ENCODE measurements at regions not wholly inside any gene's neighbourhood (a gene's known extent, or its start where the extent isn't known, plus 50 kb on each side); places are given as distances from the start of the nearest gene placed in this dataset.

DNA sequence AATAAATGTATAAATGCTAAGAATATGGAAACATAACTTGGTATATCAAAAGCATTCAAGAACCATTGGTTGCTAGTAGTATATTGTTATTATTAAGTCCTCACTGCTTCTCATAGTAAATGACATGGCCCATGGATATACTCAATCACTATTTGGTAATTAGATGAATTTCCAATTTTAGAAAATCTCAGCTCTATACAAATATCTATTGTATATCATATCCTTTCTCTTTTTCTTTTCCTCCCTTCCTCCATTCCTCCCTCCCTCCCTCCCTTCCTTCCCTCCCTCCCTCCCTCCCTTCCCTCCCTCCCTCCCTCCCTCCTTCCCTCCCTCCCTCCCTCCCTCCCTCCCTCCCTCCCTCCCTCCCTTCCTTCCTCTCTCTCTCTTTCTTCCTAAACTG, 514.4 kb upstream of the LCORL start:
- TF ChIP-seq, protein P1, sequence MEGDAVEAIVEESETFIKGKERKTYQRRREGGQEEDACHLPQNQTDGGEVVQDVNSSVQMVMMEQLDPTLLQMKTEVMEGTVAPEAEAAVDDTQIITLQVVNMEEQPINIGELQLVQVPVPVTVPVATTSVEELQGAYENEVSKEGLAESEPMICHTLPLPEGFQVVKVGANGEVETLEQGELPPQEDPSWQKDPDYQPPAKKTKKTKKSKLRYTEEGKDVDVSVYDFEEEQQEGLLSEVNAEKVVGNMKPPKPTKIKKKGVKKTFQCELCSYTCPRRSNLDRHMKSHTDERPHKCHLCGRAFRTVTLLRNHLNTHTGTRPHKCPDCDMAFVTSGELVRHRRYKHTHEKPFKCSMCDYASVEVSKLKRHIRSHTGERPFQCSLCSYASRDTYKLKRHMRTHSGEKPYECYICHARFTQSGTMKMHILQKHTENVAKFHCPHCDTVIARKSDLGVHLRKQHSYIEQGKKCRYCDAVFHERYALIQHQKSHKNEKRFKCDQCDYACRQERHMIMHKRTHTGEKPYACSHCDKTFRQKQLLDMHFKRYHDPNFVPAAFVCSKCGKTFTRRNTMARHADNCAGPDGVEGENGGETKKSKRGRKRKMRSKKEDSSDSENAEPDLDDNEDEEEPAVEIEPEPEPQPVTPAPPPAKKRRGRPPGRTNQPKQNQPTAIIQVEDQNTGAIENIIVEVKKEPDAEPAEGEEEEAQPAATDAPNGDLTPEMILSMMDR (IDR thresholded peaks at IDR 0.05), result no peak
- no peak for TF ChIP-seq POLR2AphosphoS5 (IDR thresholded peaks at IDR 0.05)
